Upper lobe of left lung (tissue), 4 donors: ENCODE measurements at regions not wholly inside any gene's neighbourhood (a gene's known extent, or its start where the extent isn't known, plus 50 kb on each side); places are given as distances from the start of the nearest gene placed in this dataset.

Experiments
- CTCF ChIP-seq, 6 experiments: fragments of 450-650 bp in 4 of 6; fragments of 200-600 bp in 2 of 6; sonication (generic) in 2 of 6; IDR thresholded peaks; one replicate each; pipeline ENCODE4 v1.5.1; 2016 to 2019; ENCODE audit warnings: antibody characterized with exemption in 6 of 6
- EP300 ChIP-seq, 4 donors: sonication (generic); formaldehyde crosslinking; IDR thresholded peaks; one replicate each; pipeline ENCODE4 v1.5.1; 2017; ENCODE audit warnings: antibody characterized with exemption in 4 of 4, control low read depth in 2 of 4
- POLR2A ChIP-seq, 4 donors: fragments of 450-650 bp; IDR thresholded peaks; one replicate each; pipeline ENCODE4 v1.5.1; 2016 to 2017; ENCODE audit warnings: antibody characterized with exemption in 4 of 4, mild to moderate bottlenecking in 2 of 4
- POLR2AphosphoS5 ChIP-seq, 2 donors: sonication (generic); formaldehyde crosslinking; IDR thresholded peaks; one replicate each; pipeline ENCODE4 v1.5.1; 2017; ENCODE audit warnings: antibody characterized with exemption in 2 of 2

GRCh38 chr2:106708209-106708608 is 177.8 kb downstream of the ST6GAL2 start:
- TF ChIP-seq POLR2A (IDR thresholded peaks at IDR 0.05) (no peak), CTCF (IDR thresholded peaks at IDR 0.05) (no peak), POLR2AphosphoS5 (IDR thresholded peaks at IDR 0.05) (no peak), EP300 (IDR thresholded peaks at IDR 0.05) (no peak)
